AG08395 (cell line): ENCODE measurements at regions not wholly inside any gene's neighbourhood (a gene's known extent, or its start where the extent isn't known, plus 50 kb on each side); places are given as distances from the start of the nearest gene placed in this dataset.

Experiments
- DNase-seq: peaks from one replicate; pipeline ENCODE4 v3.0.0; 2012; ENCODE audit warnings: mixed read lengths, low spot score

DNA sequence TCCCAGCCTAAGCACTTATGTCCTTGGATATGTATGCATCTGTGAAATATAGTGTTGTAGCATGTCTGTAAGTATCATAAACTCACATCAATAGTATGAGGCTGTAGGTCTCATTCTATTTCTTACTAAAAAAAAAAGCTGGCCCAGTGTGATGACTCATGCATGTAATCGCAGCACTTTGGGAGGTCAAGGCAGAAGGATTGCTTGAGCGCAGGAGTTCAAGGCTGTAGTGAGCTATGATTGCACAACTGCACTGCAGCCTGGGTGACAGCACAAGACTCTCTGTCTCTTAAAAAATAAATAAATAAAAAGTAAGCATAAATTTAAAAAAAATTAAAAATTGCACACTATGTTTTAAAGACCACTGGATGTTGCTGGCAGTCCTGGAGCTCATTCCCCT lies 79.1 kb upstream of the SPATA13 start:
- DNase-seq: no peak

- DNase-seq: no peak
These were observed 77.4 kb upstream of the SPATA13 start for GRCh38 chr13:24083141-24083540.

DNA sequence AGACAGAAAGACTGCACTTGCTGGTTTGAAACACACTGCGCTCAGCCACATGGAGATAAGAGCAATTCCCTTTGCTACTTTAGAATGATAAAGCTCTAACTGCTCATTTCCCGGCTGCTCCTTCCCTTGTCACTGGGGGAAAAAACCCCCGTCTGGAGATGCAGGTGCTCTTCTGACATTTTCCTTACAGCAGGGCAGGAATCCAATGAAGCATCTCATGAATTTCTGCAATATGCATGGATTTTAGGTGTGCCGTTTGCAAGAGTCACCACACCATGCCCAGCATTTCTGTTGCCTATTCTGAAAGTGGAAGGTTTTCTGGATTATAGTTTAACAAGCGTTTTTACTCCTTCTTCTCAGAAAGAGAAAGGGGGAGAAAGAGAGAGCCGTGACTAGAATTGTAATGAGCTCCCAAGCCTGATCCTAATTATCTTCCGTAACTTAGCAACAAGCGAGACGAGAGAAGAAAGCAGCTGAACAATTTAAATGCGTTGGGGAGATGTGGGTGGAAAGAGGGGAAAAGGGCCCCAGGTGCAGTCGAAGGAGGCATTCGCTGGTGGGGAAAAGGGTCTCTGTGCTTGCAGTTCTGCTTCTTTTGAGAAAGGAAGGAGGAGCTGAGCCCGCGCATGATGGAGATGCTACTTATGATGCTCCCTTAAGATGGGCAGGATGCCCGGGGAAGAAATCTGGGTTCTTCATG lies 76.6 kb upstream of the SPATA13 start:
- DNase-seq: no peak

DNA sequence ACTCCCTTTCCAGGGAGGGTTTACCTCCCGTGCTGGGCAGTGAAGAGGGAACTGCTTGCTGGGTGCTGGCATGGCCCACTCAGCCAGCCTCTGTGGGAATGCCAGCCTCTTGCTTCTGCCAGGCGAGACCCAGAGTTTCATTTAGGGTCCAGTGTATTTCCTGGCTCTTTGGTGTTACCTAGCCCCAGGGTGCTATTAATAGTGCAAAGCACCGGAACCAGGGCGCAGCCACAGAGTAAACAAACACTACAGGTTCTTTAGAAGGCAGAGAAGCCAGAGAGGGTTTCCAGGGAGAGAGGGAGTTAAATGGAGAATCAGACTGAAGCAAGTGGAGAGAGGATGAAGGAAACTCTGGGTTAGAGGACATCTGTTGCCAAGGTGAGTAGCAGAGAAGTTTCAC lies 74.9 kb upstream of the SPATA13 start:
- DNase-seq: no peak

GRCh38 chr13:24086642-24087041 lies 73.9 kb upstream of the SPATA13 start:
- no peak for DNase-seq

DNA sequence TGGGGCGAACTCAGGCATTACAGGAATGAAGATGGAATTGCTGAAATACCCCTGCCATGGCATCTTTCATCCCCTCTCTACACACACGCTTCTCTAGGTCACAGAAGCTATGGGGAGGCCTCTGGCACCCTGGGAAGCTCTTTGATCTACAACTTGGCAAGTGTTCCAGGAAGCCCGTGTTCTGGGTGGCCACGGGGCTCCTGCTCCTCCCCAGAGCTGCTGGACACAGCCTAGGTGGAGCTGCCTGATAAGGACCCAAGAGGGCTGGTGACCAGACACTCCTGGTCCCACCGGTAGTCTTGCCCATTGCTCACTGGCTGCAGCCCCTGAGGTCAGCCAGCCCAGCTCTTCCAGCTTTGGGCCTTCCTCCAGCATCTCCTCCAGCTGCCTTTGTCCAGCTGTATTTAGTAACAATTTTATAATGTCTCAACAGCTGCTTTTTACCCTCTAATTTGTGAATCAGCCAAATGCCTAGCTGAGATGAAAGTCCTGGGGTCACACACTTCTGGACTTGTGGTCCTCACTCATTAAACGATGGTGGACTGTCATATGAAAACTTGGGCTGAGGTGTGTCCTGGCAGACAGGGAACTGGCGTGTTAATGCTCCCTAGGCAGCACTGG lies 72.8 kb upstream of the SPATA13 start:
- no peak for DNase-seq

- no peak for DNase-seq
These were observed 70.5 kb upstream of the SPATA13 start for GRCh38 chr13:24090049-24090448.

DNA sequence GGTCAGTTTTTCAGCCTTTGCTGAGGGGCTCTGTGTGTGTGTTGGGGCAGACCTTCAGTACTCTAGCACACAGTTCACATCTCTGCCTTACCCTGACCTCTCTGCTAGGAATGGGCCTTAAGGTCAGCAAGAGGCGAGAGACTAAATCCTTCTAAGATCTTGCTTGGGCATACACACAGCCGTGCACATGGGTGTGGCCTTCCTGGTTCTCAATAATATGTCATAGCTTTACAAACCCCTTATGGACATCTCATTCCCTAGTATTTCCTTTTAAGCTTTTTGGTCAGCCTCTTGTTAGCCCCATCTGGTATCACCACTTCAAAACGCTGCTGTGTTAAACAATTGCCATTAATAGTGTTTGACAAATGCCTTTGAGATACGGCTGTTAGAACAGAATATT lies 69.4 kb upstream of the SPATA13 start:
- DNase-seq: no peak

DNA sequence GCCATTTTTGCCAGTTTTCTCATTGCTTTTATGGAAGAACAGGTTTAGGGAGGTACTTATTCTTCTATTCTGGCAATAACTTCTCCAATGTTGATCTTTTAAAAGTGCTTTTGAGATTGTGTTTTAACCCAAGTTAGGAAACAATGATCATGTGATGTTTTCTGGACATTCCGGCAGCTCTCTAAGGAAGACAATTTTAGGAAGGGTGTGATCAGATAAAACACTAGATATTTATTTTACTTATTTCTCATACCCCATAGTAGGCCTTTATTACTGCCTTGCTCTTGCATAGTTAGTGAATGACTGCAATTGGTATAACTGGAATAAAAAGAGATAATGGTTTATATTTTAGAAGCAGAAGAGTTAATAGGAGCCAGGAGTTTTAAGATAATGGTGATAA lies 68.4 kb upstream of the SPATA13 start:
- no peak for DNase-seq

- DNase-seq: no peak
These were observed 67.5 kb upstream of the SPATA13 start for GRCh38 chr13:24093047-24093446.

- no peak for DNase-seq
These were observed 63.9 kb upstream of the SPATA13 start for GRCh38 chr13:24096659-24097058.

GRCh38 chr13:24097064-24097463 lies 63.5 kb upstream of the SPATA13 start:
- peak; percentile 14 for DNase-seq

DNA sequence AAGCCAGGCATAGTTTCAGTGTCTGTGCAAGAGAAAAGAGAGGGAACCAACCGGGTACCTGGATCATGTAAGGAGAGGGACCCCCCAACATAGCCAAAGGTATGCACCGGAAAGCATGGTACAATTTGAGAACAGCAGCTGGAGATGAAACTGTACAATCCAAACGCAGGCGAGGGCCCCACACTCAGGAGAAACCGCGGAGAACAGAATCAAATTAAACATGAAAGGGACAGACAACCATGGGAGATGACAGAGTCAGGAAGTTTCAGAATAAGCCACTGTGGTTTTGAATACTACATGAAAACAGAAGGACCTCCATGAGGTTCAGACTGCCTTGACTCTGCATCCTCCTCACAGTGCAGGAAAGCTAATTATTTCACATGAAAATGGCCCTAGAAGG lies 62.9 kb upstream of the SPATA13 start:
- DNase-seq: no peak

GRCh38 chr13:24099490-24099889 lies 61.0 kb upstream of the SPATA13 start:
- no peak for DNase-seq

- no peak for DNase-seq
These were observed 60.3 kb upstream of the SPATA13 start for GRCh38 chr13:24100188-24100587.

DNA sequence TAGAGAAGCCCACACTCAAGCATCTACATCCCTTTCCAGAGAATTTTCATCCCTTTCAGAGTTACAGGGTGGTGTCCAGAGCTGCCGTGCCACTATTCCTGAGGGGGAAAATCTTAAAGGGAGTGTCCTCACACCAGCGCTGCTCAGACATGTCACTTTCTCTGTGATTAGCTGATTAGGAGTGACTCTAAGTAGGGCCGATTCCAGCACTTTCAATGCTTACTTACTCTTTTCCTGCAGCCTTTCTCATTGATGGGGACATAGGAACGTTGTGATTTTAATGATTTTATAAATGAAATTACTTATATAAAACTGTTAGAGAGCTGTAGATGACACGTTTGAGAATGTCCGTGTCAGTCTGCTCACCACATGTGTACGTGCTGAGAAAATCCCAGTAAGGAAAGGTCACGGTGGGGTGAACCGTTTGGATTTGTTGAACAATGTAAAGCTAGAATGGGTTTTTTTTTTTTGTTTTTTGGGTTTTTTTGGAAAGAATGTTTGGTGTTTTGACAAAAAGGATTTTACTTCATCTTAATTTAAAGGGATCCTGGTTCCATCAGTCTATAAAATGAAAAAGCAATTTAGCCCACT lies 56.6 kb upstream of the SPATA13 start:
- DNase-seq: no peak

GRCh38 chr13:24104723-24105122 lies 55.8 kb upstream of the SPATA13 start:
- DNase-seq: no peak

DNA sequence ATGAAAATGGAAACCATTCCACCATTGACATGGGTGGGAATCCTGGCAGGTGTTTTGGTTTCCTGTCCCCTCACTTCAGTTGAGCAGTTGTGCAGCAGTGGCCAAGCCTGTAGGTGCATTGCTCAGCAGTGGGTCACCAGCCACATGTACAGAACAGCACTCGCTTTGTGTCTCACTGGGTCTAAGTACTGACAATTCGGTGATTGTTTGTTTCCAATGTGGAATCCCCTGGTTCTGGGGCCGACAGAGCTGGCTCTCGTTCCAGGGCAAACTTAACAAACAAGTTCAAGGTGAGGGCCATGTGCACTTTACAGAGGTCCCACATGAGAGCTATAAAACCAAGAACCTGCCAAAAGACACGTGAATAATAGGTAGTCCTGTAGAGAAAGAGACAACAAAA lies 54.1 kb upstream of the SPATA13 start:
- no peak for DNase-seq

DNA sequence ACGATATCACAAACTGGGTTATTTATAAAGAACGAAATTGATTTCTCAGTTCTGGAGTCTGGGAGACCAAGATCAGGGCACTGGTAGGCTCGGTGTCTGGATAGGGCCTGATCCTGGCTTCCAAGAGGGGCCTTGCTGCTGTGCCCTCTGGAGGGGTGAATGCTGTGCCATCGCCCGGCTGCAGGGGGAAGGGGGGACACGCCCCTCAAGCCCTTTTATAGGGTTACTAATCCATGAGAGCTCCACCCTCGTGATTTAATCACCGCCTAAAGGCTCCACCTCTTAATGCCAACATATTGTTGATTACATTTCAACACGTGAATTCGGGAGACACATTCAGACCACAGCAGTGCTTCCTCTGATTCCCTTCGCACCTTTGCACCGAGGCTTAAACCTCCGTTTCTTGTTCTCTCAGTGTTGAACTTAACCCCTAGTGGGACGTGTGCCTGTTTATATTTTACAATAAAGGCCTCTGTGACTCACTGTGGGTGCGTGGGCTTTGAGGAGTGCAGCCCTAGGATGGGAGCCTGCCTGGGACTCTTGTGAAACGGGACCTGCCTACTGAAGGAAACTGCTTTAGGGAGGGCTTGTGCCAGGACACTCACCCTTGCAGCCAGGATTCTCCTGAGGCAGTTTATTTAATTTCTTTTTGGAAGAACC lies 52.4 kb upstream of the SPATA13 start:
- no peak for DNase-seq

DNA sequence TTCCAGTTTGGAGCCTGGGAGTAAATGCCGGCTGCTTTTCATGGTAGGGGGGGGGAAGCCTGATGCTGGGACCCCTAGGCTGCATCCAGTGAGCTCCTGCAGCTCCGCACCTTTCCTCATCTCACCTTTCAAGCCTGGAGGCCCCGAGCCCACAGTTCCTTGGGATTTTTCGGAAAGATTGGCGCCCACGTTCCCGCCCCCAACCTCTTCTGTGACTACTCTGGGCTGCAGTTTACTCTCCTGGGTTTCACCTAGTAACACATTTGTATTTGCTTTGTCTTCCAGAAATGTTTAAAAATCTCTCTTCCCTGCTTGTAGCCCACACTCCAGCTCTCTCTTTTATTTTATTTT lies 51.9 kb upstream of the SPATA13 start:
- DNase-seq: no peak

DNA sequence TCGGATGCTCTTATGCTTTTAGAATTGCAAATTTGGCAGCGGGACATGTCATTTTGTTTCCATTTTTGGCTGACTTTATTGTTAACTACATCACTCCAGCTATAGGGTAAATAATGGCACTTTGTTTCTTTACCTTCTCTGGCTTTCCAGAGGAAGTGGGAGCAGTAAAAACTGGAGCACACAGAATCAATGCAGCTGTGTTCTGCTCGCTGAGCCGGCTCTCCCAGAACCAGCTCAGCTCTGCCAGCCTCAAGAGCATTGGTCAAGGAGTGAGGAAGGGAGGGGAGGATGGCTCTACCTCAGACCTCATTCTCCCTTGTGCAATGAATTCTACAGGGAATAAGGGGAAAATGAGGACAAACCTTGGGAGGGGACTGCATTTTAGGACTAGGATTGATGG lies 50.5 kb upstream of the SPATA13 start:
- DNase-seq: no peak
